ENCODE measurements at regions not wholly inside any gene's neighbourhood (a gene's known extent, or its start where the extent isn't known, plus 50 kb on each side); places are given as distances from the start of the nearest gene placed in this dataset.
"Not testable (repeated sequence)": the region's sequence is repeated elsewhere in the genome, so short reads cannot be mapped to it uniquely, and the experiment has no call there.

DNA sequence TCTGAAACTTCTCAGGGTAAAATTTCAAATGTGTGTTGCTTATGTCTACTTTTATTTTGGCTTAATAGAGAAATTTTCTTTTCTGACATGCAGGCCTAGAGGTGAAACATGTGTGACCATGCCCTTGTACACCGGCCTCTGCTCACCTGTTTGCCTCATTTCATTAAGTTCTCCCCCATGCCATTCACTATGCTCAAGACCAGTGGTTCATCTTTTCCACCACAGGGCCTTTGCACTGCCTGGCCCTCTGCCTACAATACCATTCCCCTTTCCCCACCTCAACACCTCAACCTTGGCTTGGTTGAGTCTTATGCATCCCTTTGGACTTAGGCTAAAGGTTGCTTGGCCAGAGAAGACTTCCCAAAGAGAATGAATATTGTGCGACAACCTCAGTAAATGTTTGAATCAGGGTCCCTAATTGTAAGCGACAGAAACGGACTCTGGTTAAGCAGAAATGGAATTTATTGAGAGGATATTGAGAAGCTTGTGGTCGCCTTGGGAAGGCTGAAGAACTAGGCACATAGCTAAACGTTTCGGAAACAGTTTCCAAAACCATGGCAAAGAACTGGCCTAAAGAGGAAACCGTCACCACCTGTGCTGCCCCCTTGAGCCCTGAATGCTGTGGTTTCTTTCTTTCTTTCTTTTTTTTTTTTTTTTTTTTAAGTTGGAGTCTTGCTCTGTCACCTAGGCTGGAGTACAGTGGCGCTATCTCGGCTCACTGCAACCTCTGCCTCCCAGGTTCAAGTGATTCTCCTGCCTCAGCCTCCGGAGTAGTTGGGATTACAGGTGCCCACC lies 152.2 kb downstream of the SOX4 start:
- no peak for DNase-seq

DNA sequence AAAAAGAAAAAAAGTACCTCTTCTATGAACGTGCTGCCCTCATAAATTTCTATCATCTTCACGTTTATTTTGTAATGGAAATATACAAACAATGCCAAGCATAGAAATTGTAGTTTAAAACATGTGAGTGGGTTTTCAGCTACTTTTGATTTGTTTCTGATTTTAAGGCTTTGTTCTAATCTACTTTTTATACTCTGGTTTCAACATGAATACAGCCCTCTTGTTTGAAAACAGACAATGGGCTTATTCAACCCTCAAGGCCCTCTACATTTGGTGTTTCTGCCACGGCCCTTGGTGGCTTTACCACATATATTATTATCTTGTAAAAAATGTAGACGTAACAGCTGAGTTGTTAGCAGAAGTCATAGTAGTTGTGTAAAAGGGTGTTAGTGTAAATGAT lies 153.9 kb downstream of the SOX4 start:
- no peak for DNase-seq

DNA sequence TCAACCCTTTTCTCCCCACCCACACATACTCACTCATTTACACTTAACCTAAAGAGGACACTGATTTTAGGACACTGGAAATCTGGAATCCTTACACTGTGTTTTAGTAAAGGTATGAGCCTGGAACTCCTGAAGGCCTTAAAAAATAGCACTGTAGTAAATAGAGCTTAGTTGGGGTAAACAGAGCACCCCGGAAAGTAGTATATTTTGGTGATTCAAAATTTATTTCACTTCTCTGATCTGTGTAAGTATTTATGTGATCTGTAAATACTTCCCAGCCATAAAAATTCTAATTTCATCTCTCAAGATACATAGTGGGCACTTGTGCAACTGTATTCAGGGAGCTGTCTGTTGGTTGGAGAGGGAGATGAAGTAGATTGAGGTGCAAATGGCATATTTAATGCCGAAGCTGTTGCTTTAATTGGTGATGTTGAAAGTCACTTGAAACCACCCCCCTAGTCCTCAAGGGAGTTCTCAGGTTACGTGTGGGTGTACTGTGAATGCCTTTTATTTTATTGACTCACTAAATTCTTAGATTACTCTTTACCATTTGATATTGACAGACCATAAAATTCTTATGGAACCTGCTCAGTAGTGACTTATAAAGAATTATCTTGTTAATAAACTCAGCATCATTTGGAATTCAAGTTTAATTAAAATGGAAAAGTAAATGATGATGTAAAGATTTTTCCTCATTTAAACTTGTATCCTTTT lies 154.9 kb downstream of the SOX4 start:
- peak; percentile 90 for DNase-seq

DNA sequence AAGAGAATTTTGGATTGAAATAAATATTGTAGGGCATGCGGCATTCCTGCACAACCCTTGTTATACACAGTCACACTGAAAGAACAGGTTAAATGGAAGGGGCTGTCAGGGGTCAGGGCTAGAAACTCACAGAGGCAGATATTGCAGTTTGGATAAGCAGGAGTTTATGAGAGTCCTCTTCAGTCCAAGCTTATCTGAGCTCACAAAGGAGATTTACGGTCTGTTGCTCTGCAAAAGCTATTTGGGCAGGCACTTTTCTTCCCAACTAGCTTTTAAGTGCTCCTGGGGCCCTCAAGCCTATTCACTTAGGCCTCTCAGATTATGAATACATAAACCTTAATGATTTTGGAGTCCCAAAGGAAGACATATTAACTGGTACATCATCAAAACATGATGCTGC lies 156.2 kb downstream of the SOX4 start:
- DNase-seq: no peak

DNA sequence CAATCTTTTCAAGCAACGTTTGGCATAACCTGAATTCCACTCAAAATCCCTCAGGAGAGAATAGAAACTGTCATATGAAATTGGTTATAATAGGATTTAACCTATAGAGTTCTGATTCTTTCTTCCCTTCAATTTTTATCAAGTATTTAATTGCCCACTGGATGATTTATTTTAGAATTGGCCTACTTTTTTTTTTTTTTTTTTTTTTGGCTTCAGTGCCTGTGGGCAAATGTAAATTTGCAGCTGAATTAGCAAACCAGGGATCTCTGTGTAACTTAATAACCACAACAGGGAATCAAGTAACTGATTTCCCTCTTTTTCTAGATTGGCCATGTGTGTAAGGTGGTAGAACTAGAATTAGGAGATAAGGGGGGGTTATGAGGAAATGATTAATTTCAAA lies 157.0 kb downstream of the SOX4 start:
- DNase-seq: peak; percentile 37

DNA sequence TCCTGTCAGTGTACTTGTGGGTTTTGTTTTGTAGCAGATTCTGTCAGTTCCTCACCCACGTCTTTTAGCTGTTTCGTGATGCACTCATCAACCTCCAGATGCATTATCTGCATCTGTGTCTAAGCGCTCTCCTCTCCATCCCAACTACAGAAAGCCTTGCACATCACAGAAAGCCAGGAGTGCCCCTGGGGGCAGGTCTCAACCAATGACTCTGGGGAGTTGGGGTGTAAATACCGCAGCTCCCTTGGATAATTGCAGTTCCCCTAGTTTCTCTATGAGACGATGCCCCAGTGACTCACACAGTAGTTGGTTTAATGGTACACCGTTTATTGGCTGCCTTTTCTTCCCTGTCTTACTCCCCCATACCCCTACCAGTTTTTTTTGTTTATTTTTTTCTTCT lies 158.1 kb downstream of the SOX4 start:
- no peak for DNase-seq

DNA sequence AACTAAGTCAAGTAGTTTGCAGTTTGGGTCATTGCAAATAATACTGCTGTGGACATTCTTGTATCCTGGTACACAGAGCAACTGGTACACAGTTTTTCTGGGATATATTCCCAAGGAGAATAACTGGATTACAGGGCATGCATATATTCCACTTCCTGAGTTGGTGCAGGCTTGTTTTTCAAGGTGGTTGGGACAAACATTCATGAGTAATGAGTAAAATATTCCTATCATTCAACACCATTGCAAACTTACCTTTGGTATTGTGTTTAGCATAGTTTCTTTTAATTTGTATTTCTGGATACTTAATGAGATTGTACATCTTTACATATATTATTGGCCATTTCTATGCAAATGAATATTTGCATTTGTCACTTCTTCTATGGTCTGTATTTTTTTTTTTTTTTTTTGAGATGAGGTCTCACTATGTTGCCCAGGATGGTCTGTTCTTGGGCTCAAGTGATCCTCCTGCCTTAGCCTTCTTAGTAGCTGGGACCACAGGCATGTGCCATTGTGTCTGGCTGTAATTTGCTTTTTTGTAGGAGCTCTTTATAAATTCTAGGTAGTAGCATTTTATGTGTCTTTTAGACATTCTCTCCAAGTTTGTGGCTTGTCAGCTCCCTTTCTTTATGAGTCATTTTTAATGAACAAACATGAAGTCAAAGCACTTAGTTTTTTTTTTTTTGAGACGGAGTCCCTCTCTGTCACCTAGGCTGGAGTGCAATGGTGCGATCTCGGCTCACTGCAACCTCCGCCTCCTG lies 158.7 kb downstream of the SOX4 start:
- DNase-seq: no peak

DNA sequence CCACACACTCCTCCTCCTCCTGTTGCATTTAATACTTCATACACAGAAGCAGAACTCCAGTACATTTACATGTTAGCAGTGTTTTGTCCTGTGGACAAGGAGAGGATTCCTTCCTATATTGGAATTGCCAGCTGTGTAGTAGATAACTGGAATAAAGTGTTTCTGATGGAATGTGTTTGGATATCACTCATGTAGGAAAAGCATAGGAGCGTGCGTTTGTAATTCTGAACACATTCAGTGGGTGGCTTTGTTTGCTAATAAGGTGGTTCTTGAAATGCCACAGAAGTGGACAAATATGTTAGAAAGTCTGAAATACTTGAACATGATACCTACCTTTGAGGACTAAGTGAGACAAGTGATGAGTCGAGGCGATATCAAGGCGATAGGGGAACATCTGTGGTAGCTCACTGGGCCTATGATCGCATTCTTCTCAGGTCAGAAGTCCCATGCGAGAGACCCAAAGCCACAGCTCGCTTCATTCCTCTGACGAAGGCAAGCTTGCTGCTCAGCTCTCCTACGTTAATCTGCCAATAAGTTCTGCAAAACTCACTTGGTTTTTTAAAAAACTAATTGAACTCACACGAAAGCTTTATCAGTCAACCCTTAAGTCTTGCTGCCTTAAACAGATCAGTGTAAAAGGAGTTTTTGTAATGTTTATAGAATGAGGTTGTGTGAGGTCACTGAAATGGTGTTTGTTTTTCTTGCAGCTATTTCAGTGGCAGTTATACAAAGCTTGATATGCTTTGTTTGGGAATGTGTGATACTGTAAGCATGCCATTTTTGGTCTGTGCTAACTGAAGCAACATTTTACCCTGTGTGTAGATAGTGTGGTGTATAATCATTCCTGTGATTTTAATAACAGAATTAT lies 159.9 kb downstream of the SOX4 start:
- DNase-seq: no peak

DNA sequence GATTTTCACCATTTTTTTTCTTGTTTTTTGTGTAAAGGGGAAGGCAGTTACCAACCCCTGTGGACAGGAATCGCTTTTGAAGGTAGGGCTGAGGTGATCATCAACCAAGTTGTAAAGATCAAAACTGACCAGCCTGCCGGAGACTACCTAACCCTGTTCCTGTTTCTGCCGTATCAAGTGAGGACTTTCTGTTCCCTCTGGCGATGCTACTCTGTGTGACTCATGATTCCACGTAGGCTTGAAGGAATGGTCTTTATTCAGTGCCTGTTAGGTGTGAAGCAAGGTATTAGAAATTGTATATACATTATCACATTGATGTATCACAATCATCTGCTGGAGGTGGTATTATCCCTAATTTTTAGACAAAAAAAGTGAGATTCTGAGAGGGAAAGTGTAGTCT lies 161.3 kb downstream of the SOX4 start:
- DNase-seq: no peak

DNA sequence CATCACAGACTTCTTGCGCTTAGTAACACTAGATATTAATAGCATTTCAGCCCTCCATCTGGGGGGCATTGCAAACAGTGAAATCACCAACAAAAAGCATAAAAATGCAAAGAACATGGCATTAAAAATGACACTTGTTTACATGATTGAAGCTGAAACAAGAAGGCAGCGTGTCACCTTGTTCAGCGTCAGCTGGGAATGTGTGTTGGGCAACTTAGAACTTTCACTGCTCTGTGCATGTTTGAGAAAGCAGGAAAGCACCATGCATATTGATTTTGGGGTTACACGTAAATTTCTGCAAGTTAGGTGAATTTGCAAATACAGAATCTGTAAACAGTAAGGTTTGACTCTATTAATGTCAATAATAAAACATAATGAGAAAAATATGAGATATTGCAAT lies 162.9 kb downstream of the SOX4 start:
- no peak for DNase-seq

DNA sequence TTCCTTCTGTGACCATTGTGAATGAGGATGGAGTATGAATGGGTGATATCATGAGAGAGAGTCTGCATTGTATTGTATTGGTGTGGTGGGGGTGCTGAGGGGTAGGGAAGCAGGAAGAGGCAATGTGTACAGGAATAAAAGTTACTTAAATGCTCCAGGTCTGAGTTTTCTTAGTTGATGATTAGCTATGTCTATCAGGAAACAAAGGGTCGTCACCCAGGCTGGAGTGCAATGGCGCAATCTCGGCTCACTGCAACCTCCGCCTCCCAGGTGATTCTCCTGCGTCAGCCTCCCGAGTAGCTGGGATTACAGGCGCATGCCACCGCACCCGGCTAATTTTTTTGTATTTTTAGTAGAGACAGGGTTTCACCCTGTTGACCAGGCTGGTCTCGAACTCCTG lies 163.8 kb downstream of the SOX4 start:
- not testable (repeated sequence) for DNase-seq

DNA sequence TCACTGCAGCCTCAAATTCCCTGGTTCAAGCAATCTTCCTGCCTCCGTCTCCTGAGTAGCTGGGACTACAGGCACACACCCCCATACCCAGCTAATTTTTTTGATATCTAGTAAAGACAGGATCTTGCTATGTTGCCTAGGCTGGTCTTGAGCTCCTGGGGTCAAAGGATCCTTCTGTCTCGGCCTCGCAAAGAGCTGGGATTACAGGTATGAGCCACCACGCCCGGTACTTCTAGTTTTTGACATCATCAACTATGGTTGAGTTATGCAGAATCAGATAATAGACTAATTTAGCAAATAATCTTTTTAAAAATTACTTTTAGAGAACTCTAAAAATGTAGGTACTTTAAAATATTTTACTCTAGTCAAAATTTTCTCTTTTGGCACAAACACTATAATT lies 166.2 kb downstream of the SOX4 start:
- DNase-seq: no peak

DNA sequence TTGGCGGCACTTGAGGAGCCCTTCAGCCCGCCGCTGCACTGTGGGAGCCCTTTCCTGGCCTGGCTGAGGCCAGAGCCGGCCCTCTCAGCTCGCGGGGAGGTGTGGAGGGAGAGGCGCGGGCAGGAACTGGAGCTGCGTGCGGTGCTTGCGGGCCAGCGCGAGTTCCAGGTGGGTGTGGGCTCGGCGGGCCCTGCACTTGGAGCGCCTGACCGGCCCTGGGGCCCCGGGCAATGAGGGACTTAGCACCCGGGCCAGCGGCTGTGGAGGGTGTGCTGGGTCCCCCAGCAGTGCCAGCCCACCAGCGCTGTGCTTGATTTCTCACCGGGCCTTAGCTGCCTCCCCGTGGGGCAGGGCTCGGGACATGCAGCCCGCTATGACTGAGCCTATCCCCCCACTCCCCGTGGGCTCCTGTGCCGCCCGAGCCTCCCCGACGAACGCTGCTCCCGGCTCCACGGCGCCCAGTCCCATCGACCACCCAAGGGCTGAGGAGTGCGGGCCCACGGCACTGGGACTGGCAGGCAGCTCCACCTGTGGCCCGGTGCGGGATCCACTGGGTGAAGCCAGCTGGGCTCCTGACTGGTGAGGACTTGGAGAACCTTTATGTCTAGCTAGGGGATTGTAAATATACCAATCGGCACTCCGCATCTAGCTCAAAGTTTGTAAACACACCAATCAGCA lies 167.6 kb downstream of the SOX4 start:
- DNase-seq: not testable (repeated sequence)

DNA sequence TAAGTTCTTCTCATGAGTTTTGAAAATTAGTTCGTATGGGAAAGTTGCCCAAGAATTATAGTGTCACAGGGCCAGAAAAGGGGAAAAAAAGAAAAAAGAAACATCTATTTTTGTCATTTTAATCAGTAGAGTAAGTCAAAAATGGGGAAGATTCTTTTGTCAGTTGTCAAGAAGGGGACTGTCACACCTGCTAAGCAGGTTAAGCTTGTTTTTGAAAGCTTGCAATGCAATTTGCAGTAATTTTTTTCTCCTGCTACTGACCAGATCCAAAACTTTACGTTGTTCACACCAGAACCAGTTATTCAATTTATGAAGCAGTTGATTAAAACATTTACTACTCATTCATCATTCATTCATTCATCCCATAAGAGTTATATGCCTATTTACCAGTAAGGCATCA lies 171.4 kb downstream of the SOX4 start:
- no peak for DNase-seq

DNA sequence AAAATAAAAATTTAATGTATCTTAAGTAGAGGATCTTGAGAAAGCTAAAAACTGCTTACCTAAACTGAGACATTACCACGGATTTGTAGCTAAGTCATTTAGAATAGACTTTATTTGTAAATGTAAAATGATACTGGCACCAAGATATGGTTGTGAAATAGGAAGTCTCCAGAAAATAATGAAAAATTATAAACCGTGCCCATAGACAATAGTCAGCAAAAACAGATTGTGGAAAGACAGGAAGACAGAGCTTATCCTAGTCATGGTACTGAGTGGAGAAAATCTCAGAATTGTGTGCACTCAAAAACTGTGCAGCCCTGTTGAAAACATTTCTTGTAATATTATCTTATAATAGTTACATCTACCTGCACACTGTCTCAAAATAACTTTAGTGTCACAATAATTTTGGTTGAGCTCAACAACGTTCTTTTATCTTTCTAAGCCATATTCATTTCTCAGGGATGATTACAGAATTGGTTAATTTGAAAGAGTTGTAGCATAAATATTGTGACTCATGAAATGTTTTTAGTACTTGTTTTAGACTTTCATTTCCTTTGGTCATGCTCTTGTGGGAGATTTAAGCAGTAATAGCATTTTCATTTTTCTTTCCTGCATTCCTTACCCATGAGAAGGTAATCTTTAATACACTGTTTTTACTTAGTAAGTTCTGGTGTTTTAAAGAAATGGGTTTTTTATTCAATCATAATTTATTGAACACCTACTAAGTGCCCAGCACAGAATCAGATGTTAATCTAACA lies 174.5 kb downstream of the SOX4 start:
- no peak for DNase-seq

DNA sequence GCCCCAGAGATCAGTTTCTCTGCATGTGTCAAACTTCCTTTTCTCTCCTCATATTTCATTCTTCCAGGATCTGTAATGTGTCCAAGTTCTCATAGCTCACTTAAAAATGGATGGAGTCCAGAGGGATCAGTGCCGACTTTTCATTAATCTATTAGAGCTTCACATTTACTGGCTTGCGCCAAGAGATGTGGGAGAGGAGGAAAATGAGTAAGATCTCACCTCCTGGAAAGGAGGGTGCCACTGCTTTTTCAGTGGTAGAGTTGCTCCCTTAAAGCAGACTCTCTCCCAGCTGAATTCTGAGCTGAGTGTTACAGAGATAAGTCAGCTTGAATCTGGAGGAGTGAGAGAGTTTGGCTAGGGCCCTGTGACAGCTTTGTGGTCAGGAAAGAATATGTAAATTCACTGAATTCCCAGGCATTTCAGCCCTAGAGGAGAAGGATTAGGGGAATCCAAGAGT lies 175.9 kb downstream of the SOX4 start:
- DNase-seq: no peak

DNA sequence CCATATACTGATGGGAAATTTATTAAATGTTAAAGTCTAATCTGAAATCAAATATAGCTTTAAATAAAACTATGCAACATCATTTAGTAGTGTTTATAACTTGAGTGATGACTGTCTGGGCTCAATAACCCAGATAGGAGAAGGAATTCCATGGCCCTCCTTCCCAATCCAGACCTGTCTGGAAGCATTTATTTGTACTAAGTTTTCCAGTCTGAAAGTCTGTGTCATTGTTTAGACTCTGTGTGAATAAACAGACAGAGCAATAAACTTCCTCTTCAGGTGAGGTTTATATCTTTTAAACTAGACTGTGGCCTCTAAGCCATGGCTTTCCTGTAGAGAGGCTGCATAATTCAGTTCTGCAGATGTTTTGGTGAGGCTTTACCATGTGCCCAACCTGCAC lies 176.4 kb downstream of the SOX4 start:
- no peak for DNase-seq

DNA sequence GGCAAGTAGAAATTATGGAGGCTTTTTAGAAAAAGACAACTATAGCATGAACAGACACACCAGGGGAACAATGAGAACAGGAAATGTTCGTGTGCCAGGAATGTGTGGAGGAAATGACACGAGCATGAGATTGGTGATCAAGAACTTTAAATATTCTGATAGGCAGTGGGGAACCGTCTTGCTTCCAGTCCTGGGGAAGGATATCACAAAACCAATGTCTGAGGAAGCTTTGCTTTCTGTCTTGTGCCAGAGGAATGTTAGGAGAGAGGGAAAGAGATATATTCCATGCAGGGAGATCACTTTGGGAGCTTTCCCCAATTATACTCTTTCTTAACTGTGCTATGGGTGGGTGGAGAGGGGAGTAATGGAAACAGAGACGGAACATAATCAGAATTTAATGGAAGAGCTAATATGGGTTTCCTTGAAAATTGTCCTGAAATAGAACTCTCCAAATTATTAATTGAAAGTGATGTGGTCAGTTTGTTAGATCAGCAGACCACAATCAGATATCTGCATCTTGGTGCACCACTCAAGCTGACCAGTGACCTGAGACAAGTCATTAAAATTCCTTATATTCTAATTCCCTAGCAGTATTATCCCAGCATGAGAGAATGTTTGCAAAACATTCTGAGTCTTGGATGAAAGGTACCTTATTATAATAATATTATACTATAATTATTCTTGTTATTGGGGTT lies 178.2 kb downstream of the SOX4 start:
- DNase-seq: no peak

DNA sequence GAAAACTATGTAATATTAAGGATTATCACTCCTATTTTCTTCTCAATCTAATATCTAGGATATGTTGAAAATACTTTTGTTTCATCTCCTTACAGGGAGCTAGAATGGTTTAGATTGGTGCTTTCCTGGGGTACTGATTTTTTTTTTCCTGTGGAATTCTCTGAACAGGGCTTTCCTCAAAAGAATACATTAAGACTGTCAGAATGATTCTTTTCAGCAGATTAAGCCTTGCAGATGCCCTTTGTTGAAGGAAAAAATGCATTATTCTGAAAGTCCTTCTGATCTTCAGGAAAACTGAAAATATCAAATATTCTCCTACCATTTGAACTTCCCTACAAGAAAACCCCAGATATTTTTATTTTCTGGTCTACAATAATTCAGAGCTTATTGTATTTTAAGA lies 178.9 kb downstream of the SOX4 start:
- no peak for DNase-seq

DNA sequence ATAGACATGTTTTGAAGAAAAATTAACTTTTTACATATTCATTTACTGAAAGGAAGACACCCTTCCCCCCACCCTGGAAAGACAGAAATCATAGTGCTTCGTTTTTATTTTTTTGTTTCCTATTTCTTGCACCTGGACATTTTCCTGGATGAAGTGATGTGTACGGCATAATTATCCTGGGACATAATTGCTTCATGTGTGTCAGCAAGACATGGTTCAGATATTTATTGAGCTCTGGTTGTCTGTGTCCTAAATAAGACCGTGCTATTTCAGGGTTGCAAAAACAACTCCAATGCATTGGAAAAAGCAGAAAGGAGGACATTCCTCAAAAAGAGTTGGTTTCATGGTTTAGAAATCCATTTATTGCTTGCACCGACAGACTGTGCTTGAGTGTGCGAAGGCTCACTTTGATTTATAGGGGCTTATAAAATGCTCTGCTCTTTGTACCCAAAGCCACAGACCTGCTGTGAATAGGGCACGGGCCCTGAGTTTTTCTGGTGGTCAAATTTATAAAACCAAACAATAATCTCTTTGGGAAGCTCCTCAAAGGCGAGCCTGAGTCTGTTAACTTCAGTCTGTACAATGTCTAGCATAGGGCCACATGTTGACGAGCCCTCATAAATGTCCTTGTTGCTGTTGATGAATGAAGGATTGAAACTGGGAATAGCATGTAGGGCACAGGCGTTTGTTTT lies 179.5 kb downstream of the SOX4 start:
- DNase-seq: no peak

Data from NCI-H2171 (cell line).